ENCODE measurements at regions not wholly inside any gene's neighbourhood (a gene's known extent, or its start where the extent isn't known, plus 50 kb on each side); places are given as distances from the start of the nearest gene placed in this dataset.

DNA sequence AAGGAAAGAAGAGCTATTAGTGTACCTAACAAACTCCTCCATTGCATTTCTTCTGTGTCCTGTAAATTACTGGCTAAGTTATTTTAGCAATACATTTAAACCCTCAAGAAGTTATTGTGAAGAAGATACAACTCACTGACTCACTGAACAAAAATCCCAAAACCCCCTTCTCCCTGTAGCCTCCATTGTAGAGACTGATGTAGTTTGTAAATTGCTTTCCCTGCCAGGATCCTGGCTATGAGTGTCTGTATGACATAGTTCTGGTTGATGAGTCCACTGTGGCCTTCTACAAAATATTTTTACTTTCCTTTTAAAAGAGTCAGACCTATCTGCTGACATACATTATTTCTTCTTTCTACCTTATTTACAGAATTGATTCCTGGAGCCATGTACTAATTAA lies 155.6 kb downstream of the SLC6A15 start:
- TF ChIP-seq, protein P1, sequence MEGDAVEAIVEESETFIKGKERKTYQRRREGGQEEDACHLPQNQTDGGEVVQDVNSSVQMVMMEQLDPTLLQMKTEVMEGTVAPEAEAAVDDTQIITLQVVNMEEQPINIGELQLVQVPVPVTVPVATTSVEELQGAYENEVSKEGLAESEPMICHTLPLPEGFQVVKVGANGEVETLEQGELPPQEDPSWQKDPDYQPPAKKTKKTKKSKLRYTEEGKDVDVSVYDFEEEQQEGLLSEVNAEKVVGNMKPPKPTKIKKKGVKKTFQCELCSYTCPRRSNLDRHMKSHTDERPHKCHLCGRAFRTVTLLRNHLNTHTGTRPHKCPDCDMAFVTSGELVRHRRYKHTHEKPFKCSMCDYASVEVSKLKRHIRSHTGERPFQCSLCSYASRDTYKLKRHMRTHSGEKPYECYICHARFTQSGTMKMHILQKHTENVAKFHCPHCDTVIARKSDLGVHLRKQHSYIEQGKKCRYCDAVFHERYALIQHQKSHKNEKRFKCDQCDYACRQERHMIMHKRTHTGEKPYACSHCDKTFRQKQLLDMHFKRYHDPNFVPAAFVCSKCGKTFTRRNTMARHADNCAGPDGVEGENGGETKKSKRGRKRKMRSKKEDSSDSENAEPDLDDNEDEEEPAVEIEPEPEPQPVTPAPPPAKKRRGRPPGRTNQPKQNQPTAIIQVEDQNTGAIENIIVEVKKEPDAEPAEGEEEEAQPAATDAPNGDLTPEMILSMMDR (IDR thresholded peaks at IDR 0.05): no peak
- TF ChIP-seq POLR2A (IDR thresholded peaks at IDR 0.05): no peak
- H3K4me1 ChIP-seq: no peaks in the 10 kb centered on the region
- no peak overlapping the region for H3K27ac ChIP-seq
- no peaks in the 10 kb centered on the region for H3K27me3 ChIP-seq
- DNase-seq: no peak
- ATAC-seq: no peak
- no peaks in the 10 kb centered on the region for H3K9me3 ChIP-seq
- intact Hi-C loops (cut with DNase I): no loop called here
- H3K36me3 ChIP-seq (replicated peaks in 1 of 2; ENCODE audit: insufficient read depth in 1 of 2, low read depth in 2 of 2): no peaks in the 10 kb centered on the region
- H3K4me3 ChIP-seq: no peak overlapping the region

DNA sequence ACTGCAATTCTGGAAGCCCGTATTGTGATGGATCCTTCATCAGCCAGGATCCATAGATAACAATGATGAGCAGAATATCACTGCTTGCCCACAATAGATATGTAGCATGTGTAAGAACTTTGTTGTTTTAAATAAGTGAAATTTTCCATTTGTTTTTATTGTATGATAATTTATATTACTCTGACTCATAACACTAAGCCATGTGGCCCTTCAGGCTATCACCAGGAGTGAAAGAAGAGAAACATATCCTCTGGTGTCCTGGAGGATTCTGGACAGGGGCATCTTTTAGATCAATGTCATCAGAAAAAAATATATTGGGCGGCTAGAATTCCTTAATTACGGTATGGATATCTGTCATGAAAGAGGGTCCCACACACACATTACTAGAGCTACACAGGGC lies 167.5 kb downstream of the SLC6A15 start:
- intact Hi-C loops (cut with DNase I): no loop called here
- Histone ChIP-seq H3K27ac (no peak overlapping the region), H3K9me3 (no peaks in the 10 kb centered on the region), H3K27me3 (no peaks in the 10 kb centered on the region), H3K4me1 (no peaks in the 10 kb centered on the region), H3K36me3 (replicated peaks in 1 of 2; ENCODE audit: insufficient read depth in 1 of 2, low read depth in 2 of 2) (no peaks in the 10 kb centered on the region), H3K4me3 (no peak overlapping the region)
- ATAC-seq (no peak), DNase-seq (no peak)
- 79 to 81% methylated on average over 3 of the region's 3 CpGs for WGBS, 2 donors
- no peak for TF ChIP-seq POLR2A (IDR thresholded peaks at IDR 0.05)
- TF ChIP-seq, protein P1 (IDR thresholded peaks at IDR 0.05): no peak

DNA sequence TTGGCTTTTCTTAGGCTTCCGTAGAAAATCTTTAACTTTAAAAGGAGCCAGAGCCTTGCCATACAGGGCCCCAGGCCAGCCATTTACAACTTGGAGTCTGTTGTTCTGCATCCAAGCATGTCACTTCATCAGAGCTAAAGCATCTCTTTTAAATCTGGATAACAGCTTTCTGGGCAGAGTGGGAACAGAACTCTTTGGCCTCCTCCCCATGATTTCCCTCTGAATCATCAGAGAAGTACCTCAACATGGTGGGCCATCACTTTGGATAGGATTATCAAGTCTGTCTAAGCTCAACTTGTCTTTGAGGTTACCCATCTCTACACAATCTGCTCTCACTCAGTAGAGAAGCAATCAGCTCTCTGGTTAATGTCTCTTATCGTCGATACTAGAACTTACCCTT lies 170.9 kb downstream of the SLC6A15 start:
- intact Hi-C loops (cut with DNase I): no loop called here
- 63 to 75% methylated on average over 3 of the region's 3 CpGs for WGBS, 2 donors

DNA sequence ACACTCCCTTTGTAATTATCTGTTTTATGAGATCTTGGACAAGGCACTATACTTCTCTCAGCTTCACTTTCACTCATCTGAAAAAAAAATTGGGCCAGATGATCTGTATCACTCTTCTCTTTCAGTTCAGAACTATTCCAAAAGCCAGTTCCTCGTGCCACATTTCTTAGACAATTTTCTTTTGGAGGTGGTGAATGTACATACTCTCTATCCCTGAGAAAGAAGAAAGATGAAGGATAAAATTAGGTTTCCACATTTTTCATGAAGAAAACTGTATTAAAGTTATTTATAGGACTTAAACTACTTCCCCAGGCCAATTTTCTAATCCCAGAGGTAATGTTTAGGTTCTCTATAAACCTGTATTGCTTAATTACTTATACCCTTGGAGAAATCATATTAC lies 171.6 kb downstream of the SLC6A15 start:
- H3K4me3 ChIP-seq: no peak overlapping the region
- DNase-seq (no peak), ATAC-seq (no peak)
- intact Hi-C loops (cut with DNase I): no loop called here
- WGBS, 2 donors: 42 to 54% methylated on average over 1 of the region's 1 CpG
- H3K4me1 ChIP-seq: no peaks in the 10 kb centered on the region
- no peak for TF ChIP-seq POLR2A (IDR thresholded peaks at IDR 0.05)
- TF ChIP-seq, protein P1 (IDR thresholded peaks at IDR 0.05): no peak
- no peak overlapping the region for H3K27ac ChIP-seq
- H3K27me3 ChIP-seq: no peaks in the 10 kb centered on the region
- no peaks in the 10 kb centered on the region for H3K36me3 ChIP-seq (replicated peaks in 1 of 2; ENCODE audit: insufficient read depth in 1 of 2, low read depth in 2 of 2)
- H3K9me3 ChIP-seq: no peaks in the 10 kb centered on the region

More for the DNA sequence above, 170.9 kb downstream of the SLC6A15 start:
- DNase-seq (no peak), ATAC-seq (no peak)
- H3K4me1 ChIP-seq: no peaks in the 10 kb centered on the region
- no peak overlapping the region for H3K4me3 ChIP-seq
- H3K36me3 ChIP-seq (replicated peaks in 1 of 2; ENCODE audit: insufficient read depth in 1 of 2, low read depth in 2 of 2): no peaks in the 10 kb centered on the region
- TF ChIP-seq, protein P1 (IDR thresholded peaks at IDR 0.05): no peak
- TF ChIP-seq POLR2A (IDR thresholded peaks at IDR 0.05): no peak
- no peaks in the 10 kb centered on the region for H3K27me3 ChIP-seq
- H3K27ac ChIP-seq: no peak overlapping the region
- no peaks in the 10 kb centered on the region for H3K9me3 ChIP-seq

DNA sequence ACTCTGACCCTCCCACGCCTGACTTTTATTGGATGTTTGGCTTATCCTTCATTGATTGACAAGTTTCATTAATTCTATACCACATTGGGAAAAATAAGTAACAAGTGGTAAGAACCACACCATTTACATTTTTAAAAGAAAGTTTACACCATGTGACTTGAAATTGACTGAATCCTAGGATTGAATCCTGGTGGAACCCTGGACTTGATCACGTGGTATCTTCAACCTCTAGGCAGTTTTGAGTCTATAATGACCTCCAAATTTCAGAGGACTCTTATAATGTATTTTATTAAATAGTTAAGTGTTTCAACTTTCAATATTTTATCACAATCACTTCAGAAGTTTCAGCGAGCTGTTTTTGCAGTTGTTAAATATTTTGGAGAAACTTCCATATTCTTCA lies 172.0 kb downstream of the SLC6A15 start:
- no peak for TF ChIP-seq POLR2A (IDR thresholded peaks at IDR 0.05)
- TF ChIP-seq, protein P1 (IDR thresholded peaks at IDR 0.05): no peak

More for the DNA sequence above, 172.0 kb downstream of the SLC6A15 start:
- no peaks in the 10 kb centered on the region for H3K27me3 ChIP-seq
- H3K4me1 ChIP-seq: no peaks in the 10 kb centered on the region
- DNase-seq (no peak), ATAC-seq (no peak)
- H3K9me3 ChIP-seq: no peaks in the 10 kb centered on the region
- no peak overlapping the region for H3K4me3 ChIP-seq
- H3K27ac ChIP-seq: no peak overlapping the region
- WGBS, 2 donors: 59 to 67% methylated on average over 3 of the region's 3 CpGs
- intact Hi-C loops (cut with DNase I): no loop called here
- no peaks in the 10 kb centered on the region for H3K36me3 ChIP-seq (replicated peaks in 1 of 2; ENCODE audit: insufficient read depth in 1 of 2, low read depth in 2 of 2)
